ENCODE measurements at regions not wholly inside any gene's neighbourhood (a gene's known extent, or its start where the extent isn't known, plus 50 kb on each side); places are given as distances from the start of the nearest gene placed in this dataset.

- TF ChIP-seq CTCF (IDR thresholded peaks at IDR 0.05 in 2 of 3, conservative IDR thresholded peaks at IDR 0.05 in 1 of 3; ENCODE audit: borderline replicate concordance in 1 of 3, insufficient read depth in 1 of 3, low read depth in 2 of 3, low read length in 2 of 3) (no peak), POLR2A (IDR thresholded peaks at IDR 0.05; ENCODE audit: borderline replicate concordance, extremely low read depth, insufficient read depth, insufficient read length) (no peak)
These were observed 208.4 kb downstream of the MYLK4 start for GRCh38 chr6:2542101-2542857.

Data from HCT116 (cell line).